ENCODE measurements at regions not wholly inside any gene's neighbourhood (a gene's known extent, or its start where the extent isn't known, plus 50 kb on each side); places are given as distances from the start of the nearest gene placed in this dataset.

GRCh38 chr9:78118742-78119473 lies 87.3 kb upstream of the GNAQ start:
- H3K79me2 ChIP-seq (ENCODE audit: control insufficient read depth, low read length), result no peaks in the 10 kb centered on the region
- H3K36me3 ChIP-seq (ENCODE audit: control insufficient read depth, low read length), result no peaks in the 10 kb centered on the region
- H3K4me3 ChIP-seq (ENCODE audit: low read length), result no peak overlapping the region
- H3F3A ChIP-seq (ENCODE audit: control insufficient read depth, insufficient read depth), result no peaks in the 10 kb centered on the region
- no peaks in the 10 kb centered on the region for H3K27me3 ChIP-seq (ENCODE audit: control insufficient read depth, low read length)
- H3K9me3 ChIP-seq (ENCODE audit: control insufficient read depth, insufficient read depth, low read length), result no peaks in the 10 kb centered on the region
- no peak for TF ChIP-seq EZH2phosphoT487 (IDR thresholded peaks at IDR 0.05; ENCODE audit: borderline replicate concordance, low read length)
- no peak for TF ChIP-seq CTCF (IDR thresholded peaks at IDR 0.05; ENCODE audit: low read depth, low read length, poor library complexity, severe bottlenecking)
- no peaks in the 10 kb centered on the region for H4K20me1 ChIP-seq (ENCODE audit: control insufficient read depth, insufficient read depth, low read depth, low read length)
- no peak overlapping the region for H3K27ac ChIP-seq (ENCODE audit: low read depth, low read length)
- H3K4me1 ChIP-seq (ENCODE audit: control insufficient read depth, low read length), result peaks cover 6% of the 10 kb centered on the region
- no peak overlapping the region for H3K4me2 ChIP-seq (ENCODE audit: low read length)
- no peaks in the 10 kb centered on the region for H3K9me2 ChIP-seq (replicated peaks; ENCODE audit: control insufficient read depth, low read length)

- H3K36me3 ChIP-seq (ENCODE audit: control insufficient read depth, low read length), result no peaks in the 10 kb centered on the region
- H3F3A ChIP-seq (ENCODE audit: control insufficient read depth, insufficient read depth), result no peaks in the 10 kb centered on the region
- H3K4me1 ChIP-seq (ENCODE audit: control insufficient read depth, low read length), result peaks cover 6% of the 10 kb centered on the region
- H3K4me2 ChIP-seq (ENCODE audit: low read length), result peak overlapping the region; percentile 35
- H3K9me3 ChIP-seq (ENCODE audit: control insufficient read depth, insufficient read depth, low read length), result no peaks in the 10 kb centered on the region
- H3K79me2 ChIP-seq (ENCODE audit: control insufficient read depth, low read length), result no peaks in the 10 kb centered on the region
- no peak overlapping the region for H3K4me3 ChIP-seq (ENCODE audit: low read length)
- H3K27me3 ChIP-seq (ENCODE audit: control insufficient read depth, low read length), result no peaks in the 10 kb centered on the region
- TF ChIP-seq EZH2phosphoT487 (IDR thresholded peaks at IDR 0.05; ENCODE audit: borderline replicate concordance, low read length) (no peak), CTCF (IDR thresholded peaks at IDR 0.05; ENCODE audit: low read depth, low read length, poor library complexity, severe bottlenecking) (peak; percentile 71)
- no peaks in the 10 kb centered on the region for H3K9me2 ChIP-seq (replicated peaks; ENCODE audit: control insufficient read depth, low read length)
- H3K27ac ChIP-seq (ENCODE audit: low read depth, low read length), result no peak overlapping the region
- no peaks in the 10 kb centered on the region for H4K20me1 ChIP-seq (ENCODE audit: control insufficient read depth, insufficient read depth, low read depth, low read length)
Observed at GRCh38 chr9:78115073-78115472, 83.5 kb upstream of the GNAQ start.

- Histone ChIP-seq H3K4me1 (ENCODE audit: control insufficient read depth, low read length) (peaks cover 6% of the 10 kb centered on the region), H3K36me3 (ENCODE audit: control insufficient read depth, low read length) (no peaks in the 10 kb centered on the region), H3F3A (ENCODE audit: control insufficient read depth, insufficient read depth) (no peaks in the 10 kb centered on the region), H3K4me2 (ENCODE audit: low read length) (no peak overlapping the region), H3K9me2 (replicated peaks; ENCODE audit: control insufficient read depth, low read length) (no peaks in the 10 kb centered on the region), H3K27me3 (ENCODE audit: control insufficient read depth, low read length) (no peaks in the 10 kb centered on the region), H3K27ac (ENCODE audit: low read depth, low read length) (no peak overlapping the region), H3K79me2 (ENCODE audit: control insufficient read depth, low read length) (no peaks in the 10 kb centered on the region), H4K20me1 (ENCODE audit: control insufficient read depth, insufficient read depth, low read depth, low read length) (no peaks in the 10 kb centered on the region), H3K4me3 (ENCODE audit: low read length) (no peak overlapping the region), H3K9me3 (ENCODE audit: control insufficient read depth, insufficient read depth, low read length) (no peaks in the 10 kb centered on the region)
- TF ChIP-seq EZH2phosphoT487 (IDR thresholded peaks at IDR 0.05; ENCODE audit: borderline replicate concordance, low read length), result no peak
- TF ChIP-seq CTCF (IDR thresholded peaks at IDR 0.05; ENCODE audit: low read depth, low read length, poor library complexity, severe bottlenecking), result no peak
Observed at GRCh38 chr9:78114581-78114980, 83.0 kb upstream of the GNAQ start.

All from DOHH2 (cell line).